KMS-11 (cell line): ENCODE measurements at regions not wholly inside any gene's neighbourhood (a gene's known extent, or its start where the extent isn't known, plus 50 kb on each side); places are given as distances from the start of the nearest gene placed in this dataset.

Experiments
- H2AFZ ChIP-seq: fragments of 200-600 bp; sonication (generic); 2 replicates; pipeline ENCODE4 v1.6.1; 2016; ENCODE audit warnings: antibody characterized with exemption, mixed run types, low read depth
- H3K27ac ChIP-seq: fragments of 200-600 bp; sonication (generic); 2 replicates; pipeline ENCODE4 v1.6.1; 2016; ENCODE audit warnings: mild to moderate bottlenecking, mixed run types
- H3K27me3 ChIP-seq: fragments of 200-600 bp; sonication (generic); 2 replicates; pipeline ENCODE4 v1.6.1; 2017; ENCODE audit warnings: mild to moderate bottlenecking, low read depth, mixed run types, moderate library complexity; ENCODE audit not compliant: insufficient read depth
- H3K36me3 ChIP-seq: fragments of 200-600 bp; sonication (generic); 2 replicates; pipeline ENCODE4 v1.6.1; 2017; ENCODE audit warnings: mild to moderate bottlenecking, mixed run types; ENCODE audit not compliant: insufficient read depth
- H3K4me1 ChIP-seq: fragments of 200-600 bp; sonication (generic); 2 replicates; pipeline ENCODE4 v1.6.1; 2016; ENCODE audit warnings: mild to moderate bottlenecking, low read depth, mixed run types; ENCODE audit not compliant: poor library complexity, severe bottlenecking
- H3K4me2 ChIP-seq: fragments of 200-600 bp; sonication (generic); 2 replicates; pipeline ENCODE4 v1.7.0; 2016; ENCODE audit warnings: mild to moderate bottlenecking, mixed run types
- H3K4me3 ChIP-seq: fragments of 200-600 bp; sonication (generic); IDR thresholded peaks from 2 replicates; pipeline ENCODE4 v1.6.1; 2017; ENCODE audit warnings: low read depth, low read length, mixed read lengths; ENCODE audit not compliant: insufficient read depth
- H3K79me2 ChIP-seq: fragments of 200-600 bp; sonication (generic); 2 replicates; pipeline ENCODE4 v1.6.1; 2016; ENCODE audit warnings: low read depth, mixed run types; ENCODE audit not compliant: insufficient read depth
- H3K9ac ChIP-seq: fragments of 200-600 bp; sonication (generic); 2 replicates; pipeline ENCODE4 v1.6.1; 2016; ENCODE audit warnings: mild to moderate bottlenecking, mixed run types
- H4K20me1 ChIP-seq: fragments of 200-600 bp; sonication (generic); 2 replicates; pipeline ENCODE4 v1.6.1; 2016; ENCODE audit warnings: mild to moderate bottlenecking, mixed run types; ENCODE audit not compliant: insufficient read depth
- TF ChIP-seq, protein P1 (sequence below): fragments of 200-600 bp; sonication (generic); conservative IDR thresholded peaks from 2 replicates; pipeline ENCODE4 v1.6.1; 2017; ENCODE audit warnings: low read depth, mild to moderate bottlenecking, antibody characterized with exemption, low read length, moderate library complexity, mixed read lengths

GRCh38 chr15:93165734-93166470 lies 76.9 kb upstream of the RGMA start:
- Histone ChIP-seq H3K79me2 (no peaks in the 10 kb centered on the region), H3K27me3 (no peaks in the 10 kb centered on the region), H3K4me3 (no peak overlapping the region), H3K9ac (no peak overlapping the region), H3K36me3 (no peaks in the 10 kb centered on the region), H3K4me1 (no peaks in the 10 kb centered on the region), H3K4me2 (no peak overlapping the region), H2AFZ (no peak overlapping the region), H4K20me1 (no peaks in the 10 kb centered on the region), H3K27ac (no peak overlapping the region)
- TF ChIP-seq, protein P1, sequence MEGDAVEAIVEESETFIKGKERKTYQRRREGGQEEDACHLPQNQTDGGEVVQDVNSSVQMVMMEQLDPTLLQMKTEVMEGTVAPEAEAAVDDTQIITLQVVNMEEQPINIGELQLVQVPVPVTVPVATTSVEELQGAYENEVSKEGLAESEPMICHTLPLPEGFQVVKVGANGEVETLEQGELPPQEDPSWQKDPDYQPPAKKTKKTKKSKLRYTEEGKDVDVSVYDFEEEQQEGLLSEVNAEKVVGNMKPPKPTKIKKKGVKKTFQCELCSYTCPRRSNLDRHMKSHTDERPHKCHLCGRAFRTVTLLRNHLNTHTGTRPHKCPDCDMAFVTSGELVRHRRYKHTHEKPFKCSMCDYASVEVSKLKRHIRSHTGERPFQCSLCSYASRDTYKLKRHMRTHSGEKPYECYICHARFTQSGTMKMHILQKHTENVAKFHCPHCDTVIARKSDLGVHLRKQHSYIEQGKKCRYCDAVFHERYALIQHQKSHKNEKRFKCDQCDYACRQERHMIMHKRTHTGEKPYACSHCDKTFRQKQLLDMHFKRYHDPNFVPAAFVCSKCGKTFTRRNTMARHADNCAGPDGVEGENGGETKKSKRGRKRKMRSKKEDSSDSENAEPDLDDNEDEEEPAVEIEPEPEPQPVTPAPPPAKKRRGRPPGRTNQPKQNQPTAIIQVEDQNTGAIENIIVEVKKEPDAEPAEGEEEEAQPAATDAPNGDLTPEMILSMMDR, result no peak

- H3K36me3 ChIP-seq, result no peaks in the 10 kb centered on the region
- no peak overlapping the region for H3K27ac ChIP-seq
- H3K9ac ChIP-seq, result no peak overlapping the region
- H4K20me1 ChIP-seq, result no peaks in the 10 kb centered on the region
- H2AFZ ChIP-seq, result no peak overlapping the region
- H3K4me3 ChIP-seq, result no peak overlapping the region
- TF ChIP-seq, protein P1, result no peak
- H3K79me2 ChIP-seq, result no peaks in the 10 kb centered on the region
- no peaks in the 10 kb centered on the region for H3K27me3 ChIP-seq
- no peak overlapping the region for H3K4me2 ChIP-seq
- no peaks in the 10 kb centered on the region for H3K4me1 ChIP-seq
Observed at GRCh38 chr15:93164409-93164808, 75.4 kb upstream of the RGMA start.

GRCh38 chr15:93162560-93162959 lies 73.5 kb upstream of the RGMA start:
- Histone ChIP-seq H3K4me2 (no peak overlapping the region), H3K79me2 (no peaks in the 10 kb centered on the region), H3K36me3 (no peaks in the 10 kb centered on the region), H3K4me1 (no peaks in the 10 kb centered on the region), H3K27ac (no peak overlapping the region), H3K4me3 (no peak overlapping the region), H3K27me3 (no peaks in the 10 kb centered on the region), H2AFZ (no peak overlapping the region), H4K20me1 (no peaks in the 10 kb centered on the region), H3K9ac (no peak overlapping the region)
- TF ChIP-seq, protein P1, result no peak

DNA sequence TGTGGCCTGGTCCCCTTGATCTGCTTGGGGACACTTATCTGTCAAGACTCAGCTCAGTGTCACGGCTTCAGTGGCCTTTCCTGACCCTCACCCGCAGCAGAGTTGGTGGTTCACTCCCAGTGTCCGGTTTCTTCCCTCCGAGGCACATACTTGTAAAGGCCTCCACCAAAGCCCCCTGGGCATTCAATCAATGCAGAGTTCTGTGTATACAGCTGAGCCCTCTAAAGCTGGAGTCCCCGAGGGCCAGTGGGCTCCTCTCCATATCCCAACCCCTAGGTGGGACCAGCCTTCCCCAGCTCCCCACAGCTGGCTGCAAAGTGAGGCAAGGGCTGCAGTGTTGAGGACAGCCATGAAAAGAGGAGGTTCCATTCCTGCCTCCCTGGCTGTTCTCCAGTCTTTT lies 70.9 kb upstream of the RGMA start:
- Histone ChIP-seq H3K4me3 (no peak overlapping the region), H3K27ac (no peak overlapping the region), H3K36me3 (no peaks in the 10 kb centered on the region), H3K9ac (no peak overlapping the region), H3K79me2 (no peaks in the 10 kb centered on the region), H3K27me3 (no peaks in the 10 kb centered on the region), H3K4me2 (no peak overlapping the region), H3K4me1 (no peaks in the 10 kb centered on the region), H2AFZ (no peak overlapping the region), H4K20me1 (no peaks in the 10 kb centered on the region)
- TF ChIP-seq, protein P1, result no peak
